ENCODE measurements at regions not wholly inside any gene's neighbourhood (a gene's known extent, or its start where the extent isn't known, plus 50 kb on each side); places are given as distances from the start of the nearest gene placed in this dataset.

GRCh38 chr5:42360056-42360455 lies 63.2 kb upstream of the GHR start:
- peak; percentile 89 for DNase-seq (ENCODE audit: low read depth)

- DNase-seq (ENCODE audit: low read depth): no peak
These were observed 62.5 kb upstream of the GHR start for GRCh38 chr5:42360616-42361314.

GRCh38 chr5:42361315-42361688 lies 61.9 kb upstream of the GHR start:
- no peak for DNase-seq (ENCODE audit: low read depth)

GRCh38 chr5:42366051-42366450 lies 57.2 kb upstream of the GHR start:
- no peak for DNase-seq (ENCODE audit: low read depth)
